ENCODE measurements at regions not wholly inside any gene's neighbourhood (a gene's known extent, or its start where the extent isn't known, plus 50 kb on each side); places are given as distances from the start of the nearest gene placed in this dataset.
A peak's percentile ranks its signal among the peaks of the same experiment; 100 is the strongest.

DNA sequence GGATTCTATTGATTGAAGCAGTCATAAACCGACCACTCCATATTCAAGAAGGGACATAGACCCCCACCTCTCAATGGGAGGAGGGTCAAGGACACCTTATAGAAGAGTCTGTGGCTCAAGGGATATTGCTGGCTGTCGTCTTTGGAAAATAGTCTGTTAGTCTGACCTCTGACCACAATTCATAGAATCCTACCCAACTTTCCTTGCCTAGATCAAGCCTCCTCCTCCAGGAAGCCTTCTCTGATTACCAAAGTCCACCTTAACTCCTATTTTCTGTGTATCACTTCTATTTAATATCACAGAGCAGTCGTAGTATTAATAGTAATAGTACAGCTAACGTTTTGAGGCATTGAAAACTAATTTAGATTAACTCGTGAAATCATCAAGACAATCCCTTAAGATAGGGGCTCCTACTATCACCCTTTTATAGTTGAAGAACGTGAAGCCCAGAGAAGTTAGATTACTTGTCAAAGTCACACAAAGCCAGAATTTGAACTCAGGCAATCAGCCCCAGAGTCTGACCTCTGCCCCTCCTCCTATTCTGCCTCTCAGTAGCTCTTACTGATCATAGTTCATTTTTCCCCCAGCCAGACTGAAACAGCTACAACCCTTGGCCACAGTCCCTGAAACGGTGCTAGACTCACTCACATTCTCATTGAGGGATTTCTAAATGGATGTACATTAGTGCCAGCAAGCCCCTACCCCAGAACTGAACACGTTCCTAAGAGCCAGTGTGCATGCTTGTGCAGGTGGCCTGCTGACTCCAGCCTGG, 636.6 kb downstream of the MID1IP1 start:
- H3K27ac ChIP-seq: no peak overlapping the region
- peaks cover 0 to 8% (median 0%) of the 10 kb centered on the region in 7 donors for H3K27me3 ChIP-seq (replicated peaks in 1 of 7)
- WGBS, 5 donors: 68 to 91% (median 85%) methylated on average over 7 to 8 of the region's 8 CpGs
- TF ChIP-seq CTCF (IDR thresholded peaks at IDR 0.05 in 8 of 11, conservative IDR thresholded peaks at IDR 0.05 in 3 of 11) (no peak), POLR2AphosphoS5 (IDR thresholded peaks at IDR 0.05) (no peak), POLR2A (IDR thresholded peaks at IDR 0.05) (no peak)
- H3K4me3 ChIP-seq: no peak overlapping the region
- H3K9me3 ChIP-seq: peaks cover 0 to 10% (median 0%) of the 10 kb centered on the region in 8 donors
- peaks cover 0 to 18% (median 2%) of the 10 kb centered on the region in 6 donors for H3K4me1 ChIP-seq
- no peak for DNase-seq
- intact Hi-C loops (cut with DNase I; ENCODE audit: low total_unique reads): no loop called here
- H3K36me3 ChIP-seq: no peaks in the 10 kb centered on the region

DNA sequence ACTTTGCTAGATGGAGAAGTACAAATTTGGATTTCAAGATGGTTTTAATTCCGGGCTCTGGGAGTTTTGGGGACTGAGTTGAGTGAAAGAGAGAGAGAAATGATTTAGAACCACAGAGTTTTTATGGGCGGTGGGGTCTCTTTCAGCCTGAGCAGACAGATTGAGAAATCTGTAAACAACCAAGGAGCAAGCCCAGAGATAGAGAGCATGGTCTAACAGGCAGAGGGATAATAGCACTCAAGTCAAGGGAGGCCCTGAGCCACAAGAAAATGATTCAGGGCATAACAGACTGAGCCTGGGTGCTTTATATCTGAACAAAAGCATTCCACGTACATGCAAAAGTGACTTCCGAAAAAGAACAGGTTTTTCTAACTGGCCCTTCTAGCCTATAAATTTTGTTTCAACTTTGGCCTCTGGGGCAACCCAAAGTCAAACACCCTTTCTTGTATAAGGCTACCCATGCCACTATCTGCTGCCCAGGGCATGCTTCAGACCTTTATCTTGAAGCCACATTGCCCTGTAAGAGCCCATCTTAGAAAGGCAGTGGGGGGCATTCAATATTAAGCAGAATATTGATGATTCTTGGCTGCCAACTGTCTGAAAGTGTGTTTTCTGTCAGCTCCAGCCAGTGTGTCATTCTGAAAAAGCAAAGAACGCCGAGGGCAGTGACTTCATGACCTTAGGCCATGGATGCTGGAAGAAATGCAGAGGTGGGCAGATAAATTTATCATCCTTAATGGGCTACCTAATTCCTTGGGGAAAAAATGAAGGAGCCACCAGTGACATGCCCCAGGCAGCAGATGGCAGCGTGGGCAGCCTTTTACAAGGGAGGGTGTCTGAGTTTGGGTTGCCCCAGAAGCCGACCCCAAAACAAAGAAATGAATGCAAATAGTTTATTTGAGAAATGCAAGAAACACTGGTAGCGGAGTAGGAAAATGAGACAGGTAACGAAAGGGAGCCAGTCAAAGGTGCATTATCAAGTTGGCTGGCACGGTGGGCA, 637.6 kb downstream of the MID1IP1 start:
- no peak for TF ChIP-seq CTCF (IDR thresholded peaks at IDR 0.05 in 8 of 11, conservative IDR thresholded peaks at IDR 0.05 in 3 of 11)
- TF ChIP-seq POLR2AphosphoS5 (IDR thresholded peaks at IDR 0.05): no peak
- no peak for TF ChIP-seq POLR2A (IDR thresholded peaks at IDR 0.05)
- Histone ChIP-seq H3K4me1 (peaks cover 0 to 18% (median 2%) of the 10 kb centered on the region in 6 donors), H3K36me3 (no peaks in the 10 kb centered on the region), H3K4me3 (no peak overlapping the region), H3K9me3 (peaks cover 0 to 10% (median 0%) of the 10 kb centered on the region in 8 donors), H3K27me3 (replicated peaks in 1 of 7) (peaks cover 0 to 8% (median 0%) of the 10 kb centered on the region in 7 donors), H3K27ac (no peak overlapping the region)
- intact Hi-C loops (cut with DNase I; ENCODE audit: low total_unique reads): no loop called here
- DNase-seq: no peak
- WGBS, 5 donors: 72 to 91% (median 83%) methylated on average over 11 of the region's 11 CpGs

- Histone ChIP-seq H3K4me3 (peak overlapping the region in 1 of 8 donors; percentile 22), H3K36me3 (no peaks in the 10 kb centered on the region), H3K27ac (peak overlapping the region in 5 of 8 donors; percentile 15 to 48 (median 34)), H3K9me3 (peaks cover 0 to 10% (median 0%) of the 10 kb centered on the region in 8 donors), H3K4me1 (peaks cover 0 to 18% (median 2%) of the 10 kb centered on the region in 6 donors), H3K27me3 (replicated peaks in 1 of 7) (peaks cover 0 to 6% (median 0%) of the 10 kb centered on the region in 7 donors)
- TF ChIP-seq POLR2A (IDR thresholded peaks at IDR 0.05) (no peak), CTCF (IDR thresholded peaks at IDR 0.05 in 8 of 11, conservative IDR thresholded peaks at IDR 0.05 in 3 of 11) (no peak), POLR2AphosphoS5 (IDR thresholded peaks at IDR 0.05) (no peak)
- 51 to 69% (median 64%) methylated on average over 9 to 11 of the region's 11 CpGs for WGBS, 5 donors
- DNase-seq: no peak
- intact Hi-C loops (cut with DNase I; ENCODE audit: low total_unique reads): no loop called here
These were observed 638.9 kb downstream of the MID1IP1 start for GRCh38 chrX:39439906-39440798.

Data from spleen (tissue), 11 donors.